Liver (tissue), 8 donors: ENCODE measurements at regions not wholly inside any gene's neighbourhood (a gene's known extent, or its start where the extent isn't known, plus 50 kb on each side); places are given as distances from the start of the nearest gene placed in this dataset.

ENCODE experiments used
- DNase-seq: peaks from one replicate; pipeline ENCODE4 v3.0.0-alpha.2; 2017; ENCODE audit warnings: low spot score
- H3K27ac ChIP-seq, 2 donors: one replicate each; pipeline ENCODE4 v1.7.0; 2013; ENCODE audit warnings: inconsistent platforms in 2 of 2, low read length in 2 of 2, control low read depth in 1 of 2, low read depth in 1 of 2, mild to moderate bottlenecking in 1 of 2
- H3K27me3 ChIP-seq, 4 donors: one replicate each; pipeline versions ENCODE4 v1.6.1 to v1.7.0; 2013; ENCODE audit warnings: low read length in 3 of 4, inconsistent platforms in 1 of 4, mild to moderate bottlenecking in 1 of 4, moderate library complexity in 1 of 4; ENCODE audit not compliant: control insufficient read depth in 4 of 4, insufficient read depth in 4 of 4
- H3K36me3 ChIP-seq, 4 donors: one replicate each; pipeline versions ENCODE4 v1.6.1 to v1.7.0; 2013; ENCODE audit warnings: low read length in 3 of 4, mild to moderate bottlenecking in 3 of 4, low read depth in 1 of 4, moderate library complexity in 1 of 4; ENCODE audit not compliant: control insufficient read depth in 4 of 4, insufficient read depth in 3 of 4
- H3K4me1 ChIP-seq, 4 donors: one replicate each; pipeline versions ENCODE4 v1.6.1 to v1.7.0; 2013; ENCODE audit warnings: low read length in 3 of 4, mild to moderate bottlenecking in 3 of 4, moderate library complexity in 1 of 4; ENCODE audit not compliant: control insufficient read depth in 4 of 4, insufficient read depth in 4 of 4
- H3K4me3 ChIP-seq, 3 donors: one replicate each; pipeline versions ENCODE4 v1.6.1 to v1.7.0; 2013; ENCODE audit warnings: low read length in 3 of 3, control low read depth in 1 of 3, low read depth in 1 of 3, mild to moderate bottlenecking in 1 of 3
- H3K9ac ChIP-seq, 2 donors: one replicate each; pipeline ENCODE4 v1.7.0; 2013; ENCODE audit warnings: low read length in 2 of 2, mild to moderate bottlenecking in 2 of 2, moderate library complexity in 2 of 2, control low read depth in 1 of 2, low read depth in 1 of 2
- H3K9me3 ChIP-seq, 4 donors: one replicate each; pipeline versions ENCODE4 v1.6.1 to v1.7.0; 2013; ENCODE audit warnings: low read length in 3 of 4; ENCODE audit not compliant: control insufficient read depth in 4 of 4
- EGR1 ChIP-seq, 2 donors: IDR thresholded peaks; 2 replicates each; pipeline ENCODE4 v1.6.1; 2016 to 2018; ENCODE audit warnings: antibody characterized with exemption in 2 of 2, low read depth in 2 of 2
- FOXA1 ChIP-seq: IDR thresholded peaks from 2 replicates; pipeline ENCODE4 v1.6.1; 2016; ENCODE audit warnings: antibody characterized with exemption
- FOXA2 ChIP-seq: IDR thresholded peaks from 2 replicates; pipeline ENCODE4 v1.6.1; 2016; ENCODE audit warnings: antibody characterized with exemption
- GABPA ChIP-seq, 2 donors: IDR thresholded peaks in 1 of 2; conservative IDR thresholded peaks in 1 of 2; 2 replicates each; pipeline ENCODE4 v1.6.1; 2016; ENCODE audit warnings: antibody characterized with exemption in 2 of 2, mild to moderate bottlenecking in 1 of 2, moderate library complexity in 1 of 2
- HNF4G ChIP-seq: IDR thresholded peaks from 2 replicates; pipeline ENCODE4 v1.6.1; 2016; ENCODE audit warnings: antibody characterized with exemption
- JUND ChIP-seq, 2 donors: IDR thresholded peaks; 2 replicates each; pipeline ENCODE4 v1.6.1; 2016; ENCODE audit warnings: antibody characterized with exemption in 2 of 2
- NR2F2 ChIP-seq: IDR thresholded peaks from 2 replicates; pipeline ENCODE4 v1.6.1; 2016; ENCODE audit warnings: antibody characterized with exemption
- SP1 ChIP-seq: IDR thresholded peaks from 2 replicates; pipeline ENCODE4 v1.6.1; 2018; ENCODE audit warnings: antibody characterized with exemption, mild to moderate bottlenecking
- TAF1 ChIP-seq: conservative IDR thresholded peaks from 2 replicates; pipeline ENCODE4 v1.6.1; 2016; ENCODE audit warnings: antibody characterized with exemption, mild to moderate bottlenecking
- YY1 ChIP-seq: IDR thresholded peaks from 2 replicates; pipeline ENCODE4 v1.6.1; 2016; ENCODE audit warnings: antibody characterized with exemption, mild to moderate bottlenecking
- WGBS: extraction: QIAGEN DNeasy Blood & Tissue Kit; methylation state at CpG from one replicate; pipeline ENCODE4 v1.1.7; 2013; 5-methylcytosine and 5-hydroxymethylcytosine counted together
- TF ChIP-seq, protein P1 (sequence below): IDR thresholded peaks from 2 replicates; pipeline ENCODE4 v1.6.1; 2016; ENCODE audit warnings: antibody characterized with exemption
- TF ChIP-seq, protein P2 (sequence below): IDR thresholded peaks from 2 replicates; pipeline ENCODE4 v1.6.1; 2016; ENCODE audit warnings: antibody characterized with exemption, mild to moderate bottlenecking
- TF ChIP-seq, protein P3 (sequence below): fragments of 150-350 bp; IDR thresholded peaks from 2 replicates; pipeline ENCODE4 v1.5.1; 2017; ENCODE audit warnings: improper control_type of control experiment, low read depth, low read length; ENCODE audit not compliant: missing input control
- TF ChIP-seq, protein P4 (sequence below): IDR thresholded peaks from 2 replicates; pipeline ENCODE4 v1.6.1; 2016; ENCODE audit warnings: antibody characterized with exemption
- donor health status: healthy.
- donor health status: healthy.
- donor health status: healthy.
- donor health status: healthy.
- donor health status: healthy.

- Histone ChIP-seq H3K4me3 (no peak overlapping the region), H3K27ac (no peak overlapping the region), H3K9ac (no peak overlapping the region), H3K9me3 (peaks cover 0 to 2% (median under 1%) of the 10 kb centered on the region in 4 donors), H3K36me3 (no peaks in the 10 kb centered on the region), H3K27me3 (peaks cover 0 to 4% (median 0%) of the 10 kb centered on the region in 4 donors), H3K4me1 (no peaks in the 10 kb centered on the region)
- TF ChIP-seq, protein P1, sequence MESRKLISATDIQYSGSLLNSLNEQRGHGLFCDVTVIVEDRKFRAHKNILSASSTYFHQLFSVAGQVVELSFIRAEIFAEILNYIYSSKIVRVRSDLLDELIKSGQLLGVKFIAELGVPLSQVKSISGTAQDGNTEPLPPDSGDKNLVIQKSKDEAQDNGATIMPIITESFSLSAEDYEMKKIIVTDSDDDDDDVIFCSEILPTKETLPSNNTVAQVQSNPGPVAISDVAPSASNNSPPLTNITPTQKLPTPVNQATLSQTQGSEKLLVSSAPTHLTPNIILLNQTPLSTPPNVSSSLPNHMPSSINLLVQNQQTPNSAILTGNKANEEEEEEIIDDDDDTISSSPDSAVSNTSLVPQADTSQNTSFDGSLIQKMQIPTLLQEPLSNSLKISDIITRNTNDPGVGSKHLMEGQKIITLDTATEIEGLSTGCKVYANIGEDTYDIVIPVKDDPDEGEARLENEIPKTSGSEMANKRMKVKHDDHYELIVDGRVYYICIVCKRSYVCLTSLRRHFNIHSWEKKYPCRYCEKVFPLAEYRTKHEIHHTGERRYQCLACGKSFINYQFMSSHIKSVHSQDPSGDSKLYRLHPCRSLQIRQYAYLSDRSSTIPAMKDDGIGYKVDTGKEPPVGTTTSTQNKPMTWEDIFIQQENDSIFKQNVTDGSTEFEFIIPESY = no peak
- TF ChIP-seq SP1 = no peak
- no peak for TF ChIP-seq GABPA (IDR thresholded peaks at IDR 0.05 in 1 of 2, conservative IDR thresholded peaks at IDR 0.05 in 1 of 2)
- TF ChIP-seq YY1 = no peak
- TF ChIP-seq, protein P2, sequence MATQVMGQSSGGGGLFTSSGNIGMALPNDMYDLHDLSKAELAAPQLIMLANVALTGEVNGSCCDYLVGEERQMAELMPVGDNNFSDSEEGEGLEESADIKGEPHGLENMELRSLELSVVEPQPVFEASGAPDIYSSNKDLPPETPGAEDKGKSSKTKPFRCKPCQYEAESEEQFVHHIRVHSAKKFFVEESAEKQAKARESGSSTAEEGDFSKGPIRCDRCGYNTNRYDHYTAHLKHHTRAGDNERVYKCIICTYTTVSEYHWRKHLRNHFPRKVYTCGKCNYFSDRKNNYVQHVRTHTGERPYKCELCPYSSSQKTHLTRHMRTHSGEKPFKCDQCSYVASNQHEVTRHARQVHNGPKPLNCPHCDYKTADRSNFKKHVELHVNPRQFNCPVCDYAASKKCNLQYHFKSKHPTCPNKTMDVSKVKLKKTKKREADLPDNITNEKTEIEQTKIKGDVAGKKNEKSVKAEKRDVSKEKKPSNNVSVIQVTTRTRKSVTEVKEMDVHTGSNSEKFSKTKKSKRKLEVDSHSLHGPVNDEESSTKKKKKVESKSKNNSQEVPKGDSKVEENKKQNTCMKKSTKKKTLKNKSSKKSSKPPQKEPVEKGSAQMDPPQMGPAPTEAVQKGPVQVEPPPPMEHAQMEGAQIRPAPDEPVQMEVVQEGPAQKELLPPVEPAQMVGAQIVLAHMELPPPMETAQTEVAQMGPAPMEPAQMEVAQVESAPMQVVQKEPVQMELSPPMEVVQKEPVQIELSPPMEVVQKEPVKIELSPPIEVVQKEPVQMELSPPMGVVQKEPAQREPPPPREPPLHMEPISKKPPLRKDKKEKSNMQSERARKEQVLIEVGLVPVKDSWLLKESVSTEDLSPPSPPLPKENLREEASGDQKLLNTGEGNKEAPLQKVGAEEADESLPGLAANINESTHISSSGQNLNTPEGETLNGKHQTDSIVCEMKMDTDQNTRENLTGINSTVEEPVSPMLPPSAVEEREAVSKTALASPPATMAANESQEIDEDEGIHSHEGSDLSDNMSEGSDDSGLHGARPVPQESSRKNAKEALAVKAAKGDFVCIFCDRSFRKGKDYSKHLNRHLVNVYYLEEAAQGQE = no peak
- no peak for TF ChIP-seq HNF4G
- TF ChIP-seq FOXA1 = no peak
- TF ChIP-seq EGR1 (IDR thresholded peaks at IDR 0.05; ENCODE audit: low read depth in 2 of 2) = no peak
- WGBS = 66% methylated on average over 14 of the region's 14 CpGs
- DNase-seq = no peak
Measured at GRCh38 chr19:31127134-31127967, 221.9 kb downstream of the TSHZ3 start.

DNA sequence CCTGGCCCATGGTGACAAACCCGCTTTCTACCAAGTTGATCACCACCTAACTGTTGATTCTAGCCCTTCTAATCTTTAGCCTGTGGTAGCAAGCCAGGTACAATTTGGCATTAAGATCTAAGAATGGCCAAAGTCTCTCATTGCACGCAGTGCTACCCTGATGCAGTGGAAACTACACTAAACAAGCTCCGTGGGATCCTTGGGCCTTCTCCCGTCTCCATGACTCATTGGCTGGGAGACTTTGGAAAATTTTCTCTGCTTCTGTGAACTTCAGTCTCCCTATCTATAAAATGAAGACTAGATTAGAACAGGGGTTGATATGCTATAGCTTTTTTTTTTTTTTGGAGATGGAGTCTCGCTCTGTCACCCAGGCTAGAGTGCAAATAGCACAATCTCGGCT lies 223.0 kb downstream of the TSHZ3 start:
- no peak for DNase-seq
- TF ChIP-seq YY1 (no peak), NR2F2 (no peak), JUND (IDR thresholded peaks at IDR 0.05) (no peak), TAF1 (no peak), FOXA2 (no peak), EGR1 (IDR thresholded peaks at IDR 0.05; ENCODE audit: low read depth in 2 of 2) (no peak)
- TF ChIP-seq, protein P2 = no peak
- TF ChIP-seq, protein P1 = no peak
- TF ChIP-seq, protein P3, sequence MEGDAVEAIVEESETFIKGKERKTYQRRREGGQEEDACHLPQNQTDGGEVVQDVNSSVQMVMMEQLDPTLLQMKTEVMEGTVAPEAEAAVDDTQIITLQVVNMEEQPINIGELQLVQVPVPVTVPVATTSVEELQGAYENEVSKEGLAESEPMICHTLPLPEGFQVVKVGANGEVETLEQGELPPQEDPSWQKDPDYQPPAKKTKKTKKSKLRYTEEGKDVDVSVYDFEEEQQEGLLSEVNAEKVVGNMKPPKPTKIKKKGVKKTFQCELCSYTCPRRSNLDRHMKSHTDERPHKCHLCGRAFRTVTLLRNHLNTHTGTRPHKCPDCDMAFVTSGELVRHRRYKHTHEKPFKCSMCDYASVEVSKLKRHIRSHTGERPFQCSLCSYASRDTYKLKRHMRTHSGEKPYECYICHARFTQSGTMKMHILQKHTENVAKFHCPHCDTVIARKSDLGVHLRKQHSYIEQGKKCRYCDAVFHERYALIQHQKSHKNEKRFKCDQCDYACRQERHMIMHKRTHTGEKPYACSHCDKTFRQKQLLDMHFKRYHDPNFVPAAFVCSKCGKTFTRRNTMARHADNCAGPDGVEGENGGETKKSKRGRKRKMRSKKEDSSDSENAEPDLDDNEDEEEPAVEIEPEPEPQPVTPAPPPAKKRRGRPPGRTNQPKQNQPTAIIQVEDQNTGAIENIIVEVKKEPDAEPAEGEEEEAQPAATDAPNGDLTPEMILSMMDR = no peak
- TF ChIP-seq, protein P4, sequence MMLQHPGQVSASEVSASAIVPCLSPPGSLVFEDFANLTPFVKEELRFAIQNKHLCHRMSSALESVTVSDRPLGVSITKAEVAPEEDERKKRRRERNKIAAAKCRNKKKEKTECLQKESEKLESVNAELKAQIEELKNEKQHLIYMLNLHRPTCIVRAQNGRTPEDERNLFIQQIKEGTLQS = no peak
- no peak overlapping the region for H3K9ac ChIP-seq
- H3K27me3 ChIP-seq = peaks cover 0 to 4% (median 0%) of the 10 kb centered on the region in 4 donors
- no peaks in the 10 kb centered on the region for H3K36me3 ChIP-seq
- no peaks in the 10 kb centered on the region for H3K4me1 ChIP-seq
- no peak overlapping the region for H3K4me3 ChIP-seq
- WGBS = 85% methylated on average over 6 of the region's 6 CpGs
- H3K27ac ChIP-seq = no peak overlapping the region
- H3K9me3 ChIP-seq = peaks cover 0 to 2% (median under 1%) of the 10 kb centered on the region in 4 donors
